PC-3 (cell line): ENCODE measurements at regions not wholly inside any gene's neighbourhood (a gene's known extent, or its start where the extent isn't known, plus 50 kb on each side); places are given as distances from the start of the nearest gene placed in this dataset.

Source experiments
- ATAC-seq: fragments of 200-7000 bp; cut with Tn5 transposase; 2 replicates; pipeline ENCODE4 v1.9.1; 2020; ENCODE audit warnings: mild to moderate bottlenecking, moderate library complexity
- BruUV-seq: library from RNA; stranded (reverse); fragments of 400-500 nt; replicated peaks from 2 replicates; lab custom pipeline; 2021; lab: Mats Ljungman, UMichigan
- CTCF ChIA-PET: fragments of 300-600 bp; sonication (Branson Sonifier 250); formaldehyde crosslinking; loops from one replicate; lab custom pipeline; 2022; ENCODE audit warnings: antibody characterized with exemption; lab: Charles Lee
- POLR2A ChIA-PET: fragments of 300-600 bp; sonication (Branson Sonifier 250); formaldehyde crosslinking; loops from one replicate; lab custom pipeline; 2022; ENCODE audit warnings: antibody characterized with exemption; ENCODE audit not compliant: unreplicated experiment; lab: Charles Lee
- DNase-seq: peaks from one replicate; pipeline ENCODE4 v3.0.0-alpha.2; 2015
- H2AFZ ChIP-seq: fragments of 300-600 bp; sonication (generic); 2 replicates; pipeline ENCODE4 v1.6.0; 2016; ENCODE audit warnings: antibody characterized with exemption, low read length
- H3F3A ChIP-seq: fragments of 300-600 bp; sonication (generic); one replicate; pipeline ENCODE4 v1.6.0; 2017; ENCODE audit warnings: antibody characterized with exemption, low read length, control low read depth, mild to moderate bottlenecking; ENCODE audit not compliant: unreplicated experiment
- H3K27ac ChIP-seq: fragments of 300-600 bp; sonication (generic); 2 replicates; pipeline ENCODE4 v1.5.1; 2016; ENCODE audit warnings: mild to moderate bottlenecking, low read length
- H3K27me3 ChIP-seq: fragments of 300-600 bp; sonication (generic); 2 replicates; pipeline ENCODE4 v1.6.1; 2016; ENCODE audit warnings: low read length, mixed read lengths
- H3K36me3 ChIP-seq: fragments of 300-600 bp; sonication (generic); 2 replicates; pipeline ENCODE4 v1.6.1; 2016; ENCODE audit warnings: low read depth, mixed run types, low read length, mixed read lengths
- H3K4me1 ChIP-seq: fragments of 300-600 bp; sonication (generic); 2 replicates; pipeline ENCODE4 v1.5.1; 2016; ENCODE audit warnings: low read length; ENCODE audit not compliant: insufficient read depth
- H3K4me2 ChIP-seq: fragments of 300-600 bp; sonication (generic); 2 replicates; pipeline ENCODE4 v1.6.0; 2016; ENCODE audit warnings: low read length
- H3K4me3 ChIP-seq: fragments of 300-600 bp; sonication (generic); 2 replicates; pipeline ENCODE4 v1.5.1; 2016; ENCODE audit warnings: mild to moderate bottlenecking, low read length, mixed read lengths
- H3K79me2 ChIP-seq: fragments of 300-600 bp; sonication (generic); 2 replicates; pipeline ENCODE4 v1.6.1; 2017; ENCODE audit warnings: low read length, mixed read lengths
- H3K9ac ChIP-seq: fragments of 300-600 bp; sonication (generic); 2 replicates; pipeline ENCODE4 v1.6.0; 2016; ENCODE audit warnings: mild to moderate bottlenecking, low read length
- H3K9me2 ChIP-seq: fragments of 300-600 bp; sonication (generic); replicated peaks from 2 replicates; pipeline ENCODE4 v1.6.1; 2016; ENCODE audit warnings: mixed run types, low read length, mixed read lengths
- H3K9me3 ChIP-seq: fragments of 300-600 bp; sonication (generic); 2 replicates; pipeline ENCODE4 v1.6.1; 2016; ENCODE audit warnings: low read length, mixed read lengths
- H4K20me1 ChIP-seq: fragments of 300-600 bp; sonication (generic); 2 replicates; pipeline ENCODE4 v1.6.1; 2016; ENCODE audit warnings: low read length, mixed read lengths
- EZH2 ChIP-seq: fragments of 300-600 bp; sonication (generic); IDR thresholded peaks from one replicate; pipeline ENCODE4 v1.6.1; 2017; ENCODE audit warnings: antibody characterized with exemption, mild to moderate bottlenecking, low read length; ENCODE audit not compliant: unreplicated experiment
- EZH2phosphoT487 ChIP-seq: fragments of 300-600 bp; sonication (generic); IDR thresholded peaks from 2 replicates; pipeline ENCODE4 v1.6.1; 2018; ENCODE audit warnings: mild to moderate bottlenecking, antibody characterized with exemption, low read length, borderline replicate concordance
- intact Hi-C: fragments of 100-400 bp; cut with micrococcal nuclease; formaldehyde crosslinking; loops from 2 replicates; pipeline ENCODE4 v1.9.0; 2023
- TF ChIP-seq, protein P1 (sequence below): fragments of 300-600 bp; sonication (generic); conservative IDR thresholded peaks from 2 replicates; pipeline ENCODE4 v1.5.1; 2017; ENCODE audit warnings: antibody characterized with exemption, low read depth, mild to moderate bottlenecking, low read length

DNA sequence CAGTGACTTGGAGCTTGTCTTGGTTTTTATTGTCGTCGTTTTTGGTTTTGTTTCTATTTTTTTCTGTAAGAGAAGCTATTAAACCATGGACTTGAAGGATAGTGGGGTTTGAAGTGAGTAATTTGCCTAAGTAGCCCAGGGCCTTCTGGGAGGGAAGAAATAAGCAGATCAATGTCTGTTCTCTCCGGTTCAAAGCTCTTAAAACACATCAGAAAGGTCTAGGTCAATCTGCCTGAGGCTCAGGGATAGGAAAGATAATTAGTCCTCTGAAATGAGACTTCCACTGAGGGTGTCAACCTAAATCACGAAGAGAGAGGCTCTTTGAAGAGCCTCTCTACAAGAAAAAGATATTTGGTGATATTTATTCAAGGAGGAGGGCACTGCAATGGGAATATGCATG, 178.0 kb downstream of the MATN1 start:
- no peaks in the 10 kb centered on the region for H3F3A ChIP-seq
- ATAC-seq (no peak), DNase-seq (no peak)
- BruUV-seq: no TSS peak
- 0 out of 2 replicates have a peak, but pooled peaks cover 4% of the 10 kb centered on the region for H3K27me3 ChIP-seq
- no peaks in the 10 kb centered on the region for H3K79me2 ChIP-seq
- intact Hi-C loops: no loop called here
- H3K36me3 ChIP-seq: no peaks in the 10 kb centered on the region
- H3K27ac ChIP-seq: no peak overlapping the region
- H3K9ac ChIP-seq: no peak overlapping the region
- H4K20me1 ChIP-seq: no peaks in the 10 kb centered on the region
- ChIA-PET POLR2A (no interaction called here), CTCF (no interaction called here)
- TF ChIP-seq, protein P1, sequence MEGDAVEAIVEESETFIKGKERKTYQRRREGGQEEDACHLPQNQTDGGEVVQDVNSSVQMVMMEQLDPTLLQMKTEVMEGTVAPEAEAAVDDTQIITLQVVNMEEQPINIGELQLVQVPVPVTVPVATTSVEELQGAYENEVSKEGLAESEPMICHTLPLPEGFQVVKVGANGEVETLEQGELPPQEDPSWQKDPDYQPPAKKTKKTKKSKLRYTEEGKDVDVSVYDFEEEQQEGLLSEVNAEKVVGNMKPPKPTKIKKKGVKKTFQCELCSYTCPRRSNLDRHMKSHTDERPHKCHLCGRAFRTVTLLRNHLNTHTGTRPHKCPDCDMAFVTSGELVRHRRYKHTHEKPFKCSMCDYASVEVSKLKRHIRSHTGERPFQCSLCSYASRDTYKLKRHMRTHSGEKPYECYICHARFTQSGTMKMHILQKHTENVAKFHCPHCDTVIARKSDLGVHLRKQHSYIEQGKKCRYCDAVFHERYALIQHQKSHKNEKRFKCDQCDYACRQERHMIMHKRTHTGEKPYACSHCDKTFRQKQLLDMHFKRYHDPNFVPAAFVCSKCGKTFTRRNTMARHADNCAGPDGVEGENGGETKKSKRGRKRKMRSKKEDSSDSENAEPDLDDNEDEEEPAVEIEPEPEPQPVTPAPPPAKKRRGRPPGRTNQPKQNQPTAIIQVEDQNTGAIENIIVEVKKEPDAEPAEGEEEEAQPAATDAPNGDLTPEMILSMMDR: no peak
- TF ChIP-seq EZH2phosphoT487: no peak
- TF ChIP-seq EZH2: no peak
- H3K4me1 ChIP-seq: no peaks in the 10 kb centered on the region
- H3K4me3 ChIP-seq: no peak overlapping the region
- no peaks in the 10 kb centered on the region for H3K9me3 ChIP-seq
- H2AFZ ChIP-seq: no peak overlapping the region
- H3K9me2 ChIP-seq: no peaks in the 10 kb centered on the region
- H3K4me2 ChIP-seq: no peak overlapping the region

DNA sequence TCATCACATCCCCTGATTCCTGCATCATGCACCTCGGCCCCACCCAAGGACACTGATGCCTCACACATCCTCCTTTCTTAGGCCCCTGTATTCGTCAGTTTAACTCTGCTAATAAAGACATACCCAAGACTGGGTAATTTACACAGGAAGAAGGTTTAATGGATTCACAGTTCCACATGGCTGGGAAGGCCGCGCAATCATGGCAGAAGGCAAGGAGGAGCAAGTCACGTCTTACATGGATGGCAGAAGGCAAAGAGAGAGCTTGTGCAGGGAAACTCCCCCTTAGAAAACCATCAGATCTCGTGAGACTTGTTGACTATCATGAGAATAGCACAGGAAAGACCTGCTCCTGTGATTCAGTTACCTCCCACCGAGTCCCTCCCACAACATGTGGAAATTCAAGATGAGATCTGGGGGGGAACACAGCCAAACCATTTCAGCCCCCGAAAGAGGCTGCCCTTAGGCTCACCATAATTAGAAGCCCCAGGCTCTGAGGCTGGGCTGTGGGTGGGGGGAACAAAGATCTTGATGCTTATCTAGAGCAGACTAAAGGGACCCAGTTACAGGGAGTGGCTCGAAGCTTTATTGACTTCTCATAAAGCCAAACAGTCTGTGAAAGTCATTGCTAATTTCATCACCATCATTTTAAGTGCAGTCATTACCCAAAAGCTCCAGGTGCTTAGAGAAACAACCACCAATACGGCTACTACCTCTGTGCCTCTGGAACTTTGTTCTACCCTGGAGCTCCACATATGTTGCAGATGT, 181.5 kb downstream of the MATN1 start:
- ATAC-seq (no peak), DNase-seq (no peak)
- Histone ChIP-seq H3K79me2 (no peaks in the 10 kb centered on the region), H3K4me2 (no peak overlapping the region), H2AFZ (no peak overlapping the region), H3K9me2 (no peaks in the 10 kb centered on the region), H3K27me3 (0 out of 2 replicates have a peak, but pooled peaks cover 4% of the 10 kb centered on the region), H3K9me3 (no peaks in the 10 kb centered on the region), H3K36me3 (no peaks in the 10 kb centered on the region), H3K4me3 (no peak overlapping the region), H3F3A (no peaks in the 10 kb centered on the region), H3K4me1 (no peaks in the 10 kb centered on the region), H4K20me1 (no peaks in the 10 kb centered on the region), H3K27ac (no peak overlapping the region), H3K9ac (no peak overlapping the region)
- POLR2A ChIA-PET: no interaction called here
- no TSS peak for BruUV-seq
- CTCF ChIA-PET: no interaction called here
- intact Hi-C loops: no loop called here
- no peak for TF ChIP-seq EZH2phosphoT487

DNA sequence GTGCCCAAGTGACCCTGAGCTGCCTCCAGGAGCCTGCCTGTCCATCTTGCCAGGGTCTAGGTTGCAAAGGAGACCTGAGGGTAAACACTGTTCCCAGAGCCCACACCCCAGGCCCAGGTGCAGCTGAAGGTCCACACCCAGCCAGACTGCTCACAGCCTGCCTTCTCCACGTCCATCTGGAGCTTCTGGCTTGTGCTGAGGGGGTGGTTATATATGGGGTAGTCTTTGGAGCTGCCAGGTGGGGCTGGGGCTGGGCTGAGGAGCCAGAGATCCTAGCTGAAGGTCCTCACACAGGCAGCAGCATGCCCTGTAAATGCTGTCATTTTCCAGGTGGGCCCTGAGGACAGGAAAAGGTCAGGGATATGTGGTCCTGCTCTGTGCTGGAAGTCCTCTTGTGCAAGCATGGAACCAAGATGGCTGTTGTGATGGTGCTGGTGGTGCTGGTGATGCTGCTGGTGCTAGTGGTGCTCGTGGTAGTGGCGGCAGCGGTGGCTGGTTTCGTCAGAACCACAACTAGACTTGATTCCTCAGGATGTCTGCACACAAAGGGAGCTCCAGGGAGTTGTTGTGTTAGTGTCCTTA, 182.7 kb downstream of the MATN1 start:
- H3K27me3 ChIP-seq: 0 out of 2 replicates have a peak, but pooled peaks cover 4% of the 10 kb centered on the region
- no peaks in the 10 kb centered on the region for H3K4me1 ChIP-seq
- H3K9me2 ChIP-seq: no peaks in the 10 kb centered on the region
- H3K36me3 ChIP-seq: no peaks in the 10 kb centered on the region
- TF ChIP-seq EZH2phosphoT487 (no peak), EZH2 (no peak)
- TF ChIP-seq, protein P1: no peak
- H3K79me2 ChIP-seq: no peaks in the 10 kb centered on the region
- H3K9me3 ChIP-seq: no peaks in the 10 kb centered on the region
- ATAC-seq (no peak), DNase-seq (no peak)
- intact Hi-C loops: no loop called here
- no peak overlapping the region for H2AFZ ChIP-seq
- CTCF ChIA-PET: no interaction called here
- H3K4me2 ChIP-seq: no peak overlapping the region
- no peak overlapping the region for H3K27ac ChIP-seq
- H3K9ac ChIP-seq: no peak overlapping the region
- no TSS peak for BruUV-seq
- H4K20me1 ChIP-seq: no peaks in the 10 kb centered on the region
- no peaks in the 10 kb centered on the region for H3F3A ChIP-seq
- POLR2A ChIA-PET: no interaction called here
- no peak overlapping the region for H3K4me3 ChIP-seq
